Testis (tissue), 2 donors: ENCODE measurements at regions not wholly inside any gene's neighbourhood (a gene's known extent, or its start where the extent isn't known, plus 50 kb on each side); places are given as distances from the start of the nearest gene placed in this dataset.

Experiments used
- CTCF ChIP-seq, 3 experiments: fragments of 450-650 bp in 2 of 3; fragments of 200-600 bp in 1 of 3; sonication (generic) in 1 of 3; IDR thresholded peaks; one replicate each; pipeline ENCODE4 v1.5.1; 2016 to 2019; ENCODE audit warnings: antibody characterized with exemption in 3 of 3, mild to moderate bottlenecking in 2 of 3, moderate library complexity in 1 of 3
- POLR2A ChIP-seq: fragments of 450-650 bp; IDR thresholded peaks from one replicate; pipeline ENCODE4 v1.6.1; 2017; ENCODE audit warnings: antibody characterized with exemption, mild to moderate bottlenecking, moderate library complexity

GRCh38 chr9:13769641-13770040 is 490.1 kb upstream of the MPDZ start:
- TF ChIP-seq CTCF (IDR thresholded peaks at IDR 0.05) (no peak), POLR2A (no peak)
